SK-N-SH treated with all-trans-retinoic acid at 6 μM for 48 hours (cell line): ENCODE measurements at regions not wholly inside any gene's neighbourhood (a gene's known extent, or its start where the extent isn't known, plus 50 kb on each side); places are given as distances from the start of the nearest gene placed in this dataset.
A peak's percentile ranks its signal among the peaks of the same experiment; 100 is the strongest.

ENCODE experiments used
- ATAC-seq: fragments of 200-7000 bp; cut with Tn5 transposase; 3 replicates; pipeline ENCODE4 v1.9.1; 2020; ENCODE audit warnings: mild to moderate bottlenecking, moderate library complexity
- ARNTL ChIP-seq: fragments of 450-650 bp; formaldehyde crosslinking; IDR thresholded peaks from 2 replicates; pipeline ENCODE4 v1.5.0; 2020; ENCODE audit warnings: low read depth, mild to moderate bottlenecking, moderate library complexity, borderline replicate concordance
- BACH2 ChIP-seq: fragments of 250-450 bp; sonication (Bioruptor Pico); IDR thresholded peaks from 2 replicates; pipeline ENCODE4 v1.9.0; 2021; ENCODE audit warnings: mild to moderate bottlenecking, borderline replicate concordance
- CREB5 ChIP-seq: fragments of 250-450 bp; sonication (Bioruptor Pico); IDR thresholded peaks from 2 replicates; pipeline ENCODE4 v1.5.1; 2020; ENCODE audit warnings: low read depth, mild to moderate bottlenecking, moderate library complexity
- CSDC2 ChIP-seq: fragments of 250-450 bp; sonication (Bioruptor Pico); IDR thresholded peaks from 2 replicates; pipeline ENCODE4 v1.5.0; 2020; ENCODE audit warnings: mild to moderate bottlenecking, moderate library complexity
- CSRNP3 ChIP-seq: fragments of 250-450 bp; sonication (Bioruptor Pico); IDR thresholded peaks from 2 replicates; pipeline ENCODE4 v1.5.1; 2021; ENCODE audit warnings: mild to moderate bottlenecking, moderate library complexity
- ESRRG ChIP-seq: fragments of 250-450 bp; sonication (Bioruptor Pico); IDR thresholded peaks from 2 replicates; pipeline ENCODE4 v1.6.1; 2021; ENCODE audit warnings: mild to moderate bottlenecking
- GLIS3 ChIP-seq: fragments of 250-450 bp; sonication (Bioruptor Pico); IDR thresholded peaks from 2 replicates; pipeline ENCODE4 v1.5.0; 2020; ENCODE audit warnings: mild to moderate bottlenecking, moderate library complexity
- ISL1 ChIP-seq: fragments of 250-450 bp; sonication (Bioruptor Pico); IDR thresholded peaks from 2 replicates; pipeline ENCODE4 v2.1.2; 2022; ENCODE audit warnings: mild to moderate bottlenecking, moderate library complexity
- OSR1 ChIP-seq: fragments of 250-450 bp; sonication (Bioruptor Pico); IDR thresholded peaks from 2 replicates; pipeline ENCODE4 v1.8.0; 2022; ENCODE audit warnings: moderate library complexity, mild to moderate bottlenecking, inconsistent platforms
- PATZ1 ChIP-seq: fragments of 250-450 bp; sonication (Bioruptor Pico); IDR thresholded peaks from 2 replicates; pipeline ENCODE4 v1.8.0; 2020; ENCODE audit warnings: mild to moderate bottlenecking, moderate library complexity, borderline replicate concordance
- POU6F1 ChIP-seq: fragments of 250-450 bp; sonication (Bioruptor Pico); IDR thresholded peaks from 2 replicates; pipeline ENCODE4 v1.8.0; 2021; ENCODE audit warnings: low read depth, mild to moderate bottlenecking, moderate library complexity, borderline replicate concordance
- PPARA ChIP-seq: fragments of 250-450 bp; sonication (Bioruptor Pico); IDR thresholded peaks from 2 replicates; pipeline ENCODE4 v1.5.0; 2020; ENCODE audit warnings: mild to moderate bottlenecking, borderline replicate concordance
- SNAI2 ChIP-seq: fragments of 250-450 bp; sonication (Bioruptor Pico); IDR thresholded peaks from 2 replicates; pipeline ENCODE4 v1.5.0; 2020; ENCODE audit warnings: mild to moderate bottlenecking, moderate library complexity
- TCF4 ChIP-seq: fragments of 250-450 bp; sonication (Bioruptor Pico); IDR thresholded peaks from 2 replicates; pipeline ENCODE4 v1.8.0; 2021; ENCODE audit warnings: mild to moderate bottlenecking, moderate library complexity, borderline replicate concordance
- TOX ChIP-seq: fragments of 250-450 bp; sonication (Bioruptor Pico); IDR thresholded peaks from 2 replicates; pipeline ENCODE4 v1.8.0; 2021; ENCODE audit warnings: mild to moderate bottlenecking, moderate library complexity, borderline replicate concordance
- TSHZ2 ChIP-seq: fragments of 250-450 bp; sonication (Bioruptor Pico); IDR thresholded peaks from 2 replicates; pipeline ENCODE4 v1.5.0; 2020; ENCODE audit warnings: mild to moderate bottlenecking, moderate library complexity
- ZC3H10 ChIP-seq: fragments of 250-450 bp; sonication (Bioruptor Pico); IDR thresholded peaks from 2 replicates; pipeline ENCODE4 v1.5.1; 2021; ENCODE audit warnings: mild to moderate bottlenecking, moderate library complexity
- ZFP3 ChIP-seq: fragments of 250-450 bp; sonication (Bioruptor Pico); IDR thresholded peaks from 2 replicates; pipeline ENCODE4 v1.5.0; 2020; ENCODE audit warnings: mild to moderate bottlenecking, moderate library complexity
- ZNF565 ChIP-seq: fragments of 450-650 bp; formaldehyde crosslinking; conservative IDR thresholded peaks from 2 replicates; pipeline ENCODE4 v1.5.0; 2020; ENCODE audit warnings: low read depth, mild to moderate bottlenecking, moderate library complexity
- ZNF70 ChIP-seq: fragments of 450-650 bp; formaldehyde crosslinking; IDR thresholded peaks from 2 replicates; pipeline ENCODE4 v1.5.0; 2020; ENCODE audit warnings: mild to moderate bottlenecking, moderate library complexity

GRCh38 chr13:47672245-47673008 is 328.6 kb downstream of the SUCLA2 start:
- TF ChIP-seq ARNTL (CRISPR knock-in tag), result no peak
- TF ChIP-seq TCF4 (CRISPR knock-in tag), result peak; percentile 82
- ATAC-seq, result peak; percentile 85

- TF ChIP-seq ZNF70 (CRISPR knock-in tag), result no peak
- TF ChIP-seq ESRRG (CRISPR knock-in tag), result no peak
- no peak for TF ChIP-seq GLIS3 (CRISPR knock-in tag)
- no peak for TF ChIP-seq TSHZ2
- no peak for TF ChIP-seq ZNF565 (CRISPR knock-in tag)
- no peak for TF ChIP-seq OSR1 (CRISPR knock-in tag)
- no peak for TF ChIP-seq TOX (CRISPR knock-in tag)
- TF ChIP-seq TCF4 (CRISPR knock-in tag), result no peak
- TF ChIP-seq PATZ1 (CRISPR knock-in tag), result no peak
- TF ChIP-seq PPARA (CRISPR knock-in tag), result no peak
- no peak for TF ChIP-seq CREB5 (CRISPR knock-in tag)
- ATAC-seq, result no peak
Measured at GRCh38 chr13:47671776-47672175, 329.3 kb downstream of the SUCLA2 start.

- no peak for ATAC-seq
- TF ChIP-seq TCF4 (CRISPR knock-in tag), result no peak
- no peak for TF ChIP-seq CSRNP3 (CRISPR knock-in tag)
- no peak for TF ChIP-seq PPARA (CRISPR knock-in tag)
- no peak for TF ChIP-seq ZFP3 (CRISPR knock-in tag)
- no peak for TF ChIP-seq TOX (CRISPR knock-in tag)
- TF ChIP-seq BACH2 (CRISPR knock-in tag), result no peak
Measured at GRCh38 chr13:47665043-47665442, 336.0 kb downstream of the SUCLA2 start.

GRCh38 chr13:47661076-47661475 is 340.0 kb downstream of the SUCLA2 start:
- TF ChIP-seq POU6F1 (no peak), ISL1 (CRISPR knock-in tag) (no peak), PPARA (CRISPR knock-in tag) (no peak), ESRRG (CRISPR knock-in tag) (no peak), ARNTL (CRISPR knock-in tag) (no peak), ZC3H10 (CRISPR knock-in tag) (no peak), BACH2 (CRISPR knock-in tag) (no peak), CREB5 (CRISPR knock-in tag) (no peak), CSRNP3 (CRISPR knock-in tag) (no peak), SNAI2 (no peak), GLIS3 (CRISPR knock-in tag) (no peak), ZFP3 (CRISPR knock-in tag) (no peak), OSR1 (CRISPR knock-in tag) (no peak), CSDC2 (no peak), ZNF70 (CRISPR knock-in tag) (no peak), TOX (CRISPR knock-in tag) (no peak; the same call in 1 of the 2 replicates)
- ATAC-seq, result peak; percentile 74
